ENCODE measurements at regions not wholly inside any gene's neighbourhood (a gene's known extent, or its start where the extent isn't known, plus 50 kb on each side); places are given as distances from the start of the nearest gene placed in this dataset.
"Not testable (repeated sequence)": the region's sequence is repeated elsewhere in the genome, so short reads cannot be mapped to it uniquely, and the experiment has no call there.

GRCh38 chr3:56939834-56940233, 120.6 kb upstream of the SPATA12 start:
- DNase-seq (ENCODE audit: low read depth, low spot score), result peak; percentile 32
- in situ Hi-C loops (cut with HindIII; ENCODE audit: low pct_unique_long_range_greater_than_20kb, low sequenced_read_pairs), result no loop called here

- in situ Hi-C loops (cut with HindIII; ENCODE audit: low pct_unique_long_range_greater_than_20kb, low sequenced_read_pairs), result no loop called here
- DNase-seq (ENCODE audit: low read depth, low spot score), result no peak
These were observed 121.9 kb upstream of the SPATA12 start for GRCh38 chr3:56938530-56938929.

- DNase-seq (ENCODE audit: low read depth, low spot score), result no peak
- in situ Hi-C loops (cut with HindIII; ENCODE audit: low pct_unique_long_range_greater_than_20kb, low sequenced_read_pairs), result no loop called here
These were observed 122.9 kb upstream of the SPATA12 start for GRCh38 chr3:56937580-56937979.

- in situ Hi-C loops (cut with HindIII; ENCODE audit: low pct_unique_long_range_greater_than_20kb, low sequenced_read_pairs), result no loop called here
- no peak for DNase-seq (ENCODE audit: low read depth, low spot score)
These were observed 124.7 kb upstream of the SPATA12 start for GRCh38 chr3:56935811-56936210.

- in situ Hi-C loops (cut with HindIII; ENCODE audit: low pct_unique_long_range_greater_than_20kb, low sequenced_read_pairs); DNase-seq (ENCODE audit: low read depth, low spot score): not testable (repeated sequence)
These were observed 126.0 kb upstream of the SPATA12 start for GRCh38 chr3:56934481-56934880.

GRCh38 chr3:56933803-56934202, 126.7 kb upstream of the SPATA12 start:
- DNase-seq (ENCODE audit: low read depth, low spot score), result no peak
- in situ Hi-C loops (cut with HindIII; ENCODE audit: low pct_unique_long_range_greater_than_20kb, low sequenced_read_pairs), result no loop called here

- in situ Hi-C loops (cut with HindIII; ENCODE audit: low pct_unique_long_range_greater_than_20kb, low sequenced_read_pairs), result no loop called here
- DNase-seq (ENCODE audit: low read depth, low spot score), result no peak
These were observed 127.6 kb upstream of the SPATA12 start for GRCh38 chr3:56932866-56933265.

- in situ Hi-C loops (cut with HindIII; ENCODE audit: low pct_unique_long_range_greater_than_20kb, low sequenced_read_pairs), result no loop called here
- no peak for DNase-seq (ENCODE audit: low read depth, low spot score)
These were observed 128.6 kb upstream of the SPATA12 start for GRCh38 chr3:56931836-56932235.

- in situ Hi-C loops (cut with HindIII; ENCODE audit: low pct_unique_long_range_greater_than_20kb, low sequenced_read_pairs), result no loop called here
- no peak for DNase-seq (ENCODE audit: low read depth, low spot score)
These were observed 129.0 kb upstream of the ARHGEF3 start for GRCh38 chr3:56930706-56931105.

- in situ Hi-C loops (cut with HindIII; ENCODE audit: low pct_unique_long_range_greater_than_20kb, low sequenced_read_pairs), result no loop called here
- DNase-seq (ENCODE audit: low read depth, low spot score), result no peak
These were observed 128.3 kb upstream of the ARHGEF3 start for GRCh38 chr3:56929809-56930615.

GRCh38 chr3:56928379-56929068, 126.8 kb upstream of the ARHGEF3 start:
- DNase-seq (ENCODE audit: low read depth, low spot score), result peak; percentile 10
- in situ Hi-C loops (cut with HindIII; ENCODE audit: low pct_unique_long_range_greater_than_20kb, low sequenced_read_pairs), result no loop called here

GRCh38 chr3:56927855-56928254, 126.1 kb upstream of the ARHGEF3 start:
- no peak for DNase-seq (ENCODE audit: low read depth, low spot score)
- in situ Hi-C loops (cut with HindIII; ENCODE audit: low pct_unique_long_range_greater_than_20kb, low sequenced_read_pairs), result no loop called here

GRCh38 chr3:56926947-56927282, 125.2 kb upstream of the ARHGEF3 start:
- no peak for DNase-seq (ENCODE audit: low read depth, low spot score)
- in situ Hi-C loops (cut with HindIII; ENCODE audit: low pct_unique_long_range_greater_than_20kb, low sequenced_read_pairs), result no loop called here

GRCh38 chr3:56926243-56926946, 124.6 kb upstream of the ARHGEF3 start:
- DNase-seq (ENCODE audit: low read depth, low spot score), result no peak
- in situ Hi-C loops (cut with HindIII; ENCODE audit: low pct_unique_long_range_greater_than_20kb, low sequenced_read_pairs), result no loop called here

- DNase-seq (ENCODE audit: low read depth, low spot score); in situ Hi-C loops (cut with HindIII; ENCODE audit: low pct_unique_long_range_greater_than_20kb, low sequenced_read_pairs): not testable (repeated sequence)
These were observed 123.0 kb upstream of the ARHGEF3 start for GRCh38 chr3:56924700-56925099.

- peak; percentile 22 for DNase-seq (ENCODE audit: low read depth, low spot score)
- in situ Hi-C loops (cut with HindIII; ENCODE audit: low pct_unique_long_range_greater_than_20kb, low sequenced_read_pairs), result no loop called here
These were observed 121.9 kb upstream of the ARHGEF3 start for GRCh38 chr3:56923526-56924224.

GRCh38 chr3:56921573-56922453, 120.1 kb upstream of the ARHGEF3 start:
- DNase-seq (ENCODE audit: low read depth, low spot score), result no peak

More at GRCh38 chr3:56921573-56922453, 120.1 kb upstream of the ARHGEF3 start:
- in situ Hi-C loops (cut with HindIII; ENCODE audit: low pct_unique_long_range_greater_than_20kb, low sequenced_read_pairs), result no loop called here

All from SK-MEL-5 (cell line).